CD4-positive, alpha-beta T cell (primary cell): ENCODE measurements at regions not wholly inside any gene's neighbourhood (a gene's known extent, or its start where the extent isn't known, plus 50 kb on each side); places are given as distances from the start of the nearest gene placed in this dataset.

ENCODE experiments used
- ATAC-seq: fragments of 200-7000 bp; cut with Tn5 transposase; one replicate; pipeline ENCODE4 v1.10.0; 2022; ENCODE audit warnings: mild to moderate bottlenecking; ENCODE audit not compliant: poor library complexity
- CTCF ChIA-PET: fragments of 350-600 bp; sonication (Branson Sonifier 250); formaldehyde crosslinking; loops from one replicate; lab custom pipeline; 2021; ENCODE audit warnings: antibody characterized with exemption, inconsistent platforms; lab: Charles Lee
- POLR2A ChIA-PET: fragments of 350-600 bp; sonication (Branson Sonifier 250); formaldehyde crosslinking; loops from one replicate; lab custom pipeline; 2021; ENCODE audit warnings: antibody characterized with exemption, inconsistent platforms; lab: Charles Lee
- DNase-seq, 14 experiments: peaks; one replicate each; pipeline ENCODE4 v3.0.0-alpha.2; 2013 to 2020; ENCODE audit warnings: mixed read lengths in 2 of 14
- H3K27ac ChIP-seq, 2 donors: one replicate each; pipeline versions ENCODE4 v1.5.1 to v1.7.0; 2013; ENCODE audit warnings: low read length in 2 of 2, low read depth in 1 of 2, mild to moderate bottlenecking in 1 of 2
- H3K27me3 ChIP-seq, 2 experiments: 1 replicate in 1 of 2; 2 replicates in 1 of 2; pipeline versions ENCODE4 v1.6.1 to v1.7.0; 2013; ENCODE audit warnings: low read length in 2 of 2, control low read depth in 1 of 2, mild to moderate bottlenecking in 1 of 2, moderate library complexity in 1 of 2; ENCODE audit not compliant: insufficient read depth in 2 of 2, control insufficient read depth in 1 of 2
- H3K36me3 ChIP-seq: one replicate; pipeline ENCODE4 v1.6.1; 2013; ENCODE audit warnings: low read length, control low read depth; ENCODE audit not compliant: insufficient read depth
- H3K4me1 ChIP-seq: one replicate; pipeline ENCODE4 v1.6.1; 2013; ENCODE audit warnings: low read length, control low read depth; ENCODE audit not compliant: insufficient read depth
- H3K4me3 ChIP-seq: one replicate; pipeline ENCODE4 v1.5.1; 2013; ENCODE audit warnings: mild to moderate bottlenecking, low read length, moderate library complexity
- H3K9me3 ChIP-seq, 2 experiments: 1 replicate in 1 of 2; 2 replicates in 1 of 2; pipeline versions ENCODE4 v1.6.1 to v1.7.0; 2013; ENCODE audit warnings: low read length in 2 of 2, mild to moderate bottlenecking in 2 of 2, control low read depth in 1 of 2, moderate library complexity in 1 of 2; ENCODE audit not compliant: control insufficient read depth in 1 of 2, insufficient read depth in 1 of 2
- H3K27ac Mint-ChIP-seq: one replicate; pipeline ENCODE4 v1.8.0; 2020; ENCODE audit warnings: mixed read lengths
- H3K27me3 Mint-ChIP-seq: one replicate; pipeline ENCODE4 v1.8.0; 2021; ENCODE audit warnings: mixed read lengths
- H3K36me3 Mint-ChIP-seq: one replicate; pipeline ENCODE4 v1.8.0; 2021; ENCODE audit warnings: low read depth, mixed read lengths
- H3K4me1 Mint-ChIP-seq: one replicate; pipeline ENCODE4 v1.8.0; 2021; ENCODE audit warnings: low read depth, mixed read lengths
- H3K4me3 Mint-ChIP-seq: one replicate; pipeline ENCODE4 v1.8.0; 2020; ENCODE audit warnings: mild to moderate bottlenecking, mixed read lengths
- H3K9me3 Mint-ChIP-seq: one replicate; pipeline ENCODE4 v1.8.0; 2020; ENCODE audit warnings: mixed read lengths
- CTCF ChIP-seq: fragments of 200-600 bp; IDR thresholded peaks from one replicate; pipeline ENCODE4 v1.8.0; 2022; ENCODE audit warnings: antibody characterized with exemption, mild to moderate bottlenecking
- intact Hi-C, 2 experiments: fragments of 100-400 bp; cut with DNase I in 1 of 2; cut with micrococcal nuclease in 1 of 2; formaldehyde crosslinking; loops; one replicate each; pipeline versions ENCODE4 v1.15.1 to v1.9.0; 2023 to 2025; cut with DNase I, micrococcal nuclease

GRCh38 chr2:180306346-180306745 lies 299.2 kb upstream of the CWC22 start:
- no peak overlapping the region for H3K4me3 Mint-ChIP-seq
- DNase-seq (no peak), ATAC-seq (no peak)
- Histone ChIP-seq H3K4me1 (no peaks in the 10 kb centered on the region), H3K4me3 (no peak overlapping the region), H3K36me3 (no peaks in the 10 kb centered on the region), H3K27me3 (no peaks in the 10 kb centered on the region), H3K27ac (no peak overlapping the region), H3K9me3 (no peaks in the 10 kb centered on the region)
- H3K27me3 Mint-ChIP-seq = no peaks in the 10 kb centered on the region
- CTCF ChIA-PET = no interaction called here
- POLR2A ChIA-PET = no interaction called here
- no peaks in the 10 kb centered on the region for H3K9me3 Mint-ChIP-seq
- TF ChIP-seq CTCF = no peak
- intact Hi-C loops = no loop called here
- no peaks in the 10 kb centered on the region for H3K36me3 Mint-ChIP-seq
- no peak overlapping the region for H3K27ac Mint-ChIP-seq
- no peaks in the 10 kb centered on the region for H3K4me1 Mint-ChIP-seq

GRCh38 chr2:180291552-180292421 lies 284.7 kb upstream of the CWC22 start:
- H3K36me3 ChIP-seq = no peaks in the 10 kb centered on the region
- H3K27me3 Mint-ChIP-seq = no peaks in the 10 kb centered on the region
- peaks cover 6% of the 10 kb centered on the region for H3K9me3 Mint-ChIP-seq
- H3K4me1 ChIP-seq = no peaks in the 10 kb centered on the region
- H3K9me3 ChIP-seq = no peaks in the 10 kb centered on the region
- no peak overlapping the region for H3K4me3 ChIP-seq
- no peak for TF ChIP-seq CTCF
- POLR2A ChIA-PET = no interaction called here
- H3K27ac ChIP-seq = no peak overlapping the region
- CTCF ChIA-PET = no interaction called here
- H3K4me3 Mint-ChIP-seq = no peak overlapping the region
- DNase-seq (no peak), ATAC-seq (no peak)
- no peaks in the 10 kb centered on the region for H3K27me3 ChIP-seq
- no peak overlapping the region for H3K27ac Mint-ChIP-seq
- intact Hi-C loops = no loop called here
- H3K4me1 Mint-ChIP-seq = no peaks in the 10 kb centered on the region
- H3K36me3 Mint-ChIP-seq = no peaks in the 10 kb centered on the region

GRCh38 chr2:180291060-180291459 lies 284.0 kb upstream of the CWC22 start:
- TF ChIP-seq CTCF = no peak
- Histone ChIP-seq H3K4me3 (no peak overlapping the region), H3K27ac (no peak overlapping the region), H3K4me1 (no peaks in the 10 kb centered on the region), H3K36me3 (no peaks in the 10 kb centered on the region), H3K9me3 (no peaks in the 10 kb centered on the region), H3K27me3 (no peaks in the 10 kb centered on the region)
- Mint-ChIP-seq H3K4me3 (no peak overlapping the region), H3K9me3 (peaks cover 6% of the 10 kb centered on the region), H3K4me1 (no peaks in the 10 kb centered on the region), H3K27ac (no peak overlapping the region), H3K36me3 (no peaks in the 10 kb centered on the region), H3K27me3 (no peaks in the 10 kb centered on the region)
- intact Hi-C loops = no loop called here
- ATAC-seq (no peak), DNase-seq (no peak)
- ChIA-PET CTCF (no interaction called here), POLR2A (no interaction called here)
